ENCODE measurements at regions not wholly inside any gene's neighbourhood (a gene's known extent, or its start where the extent isn't known, plus 50 kb on each side); places are given as distances from the start of the nearest gene placed in this dataset.

- no peak for DNase-seq
- no peaks in the 10 kb centered on the region for H3K9me3 Mint-ChIP-seq
- H3K36me3 Mint-ChIP-seq (ENCODE audit: insufficient read depth in 2 of 2): no peaks in the 10 kb centered on the region
- H3K4me1 Mint-ChIP-seq (ENCODE audit: low read depth): no peaks in the 10 kb centered on the region
- ATAC-seq (replicated peaks in 1 of 2): no peak
- H3K27me3 Mint-ChIP-seq (ENCODE audit: low read depth): peaks cover 4% of the 10 kb centered on the region
- no peak overlapping the region for H3K4me3 Mint-ChIP-seq
- H3K27ac Mint-ChIP-seq: no peak overlapping the region
These were observed 128.8 kb downstream of the PAPOLA start for GRCh38 chr14:96631030-96631429.

- no peak for DNase-seq
- H3K4me3 Mint-ChIP-seq: no peak overlapping the region
- no peaks in the 10 kb centered on the region for H3K36me3 Mint-ChIP-seq (ENCODE audit: insufficient read depth in 2 of 2)
- H3K27me3 Mint-ChIP-seq (ENCODE audit: low read depth): no peaks in the 10 kb centered on the region
- H3K27ac Mint-ChIP-seq: no peak overlapping the region
- no peaks in the 10 kb centered on the region for H3K9me3 Mint-ChIP-seq
- no peak for ATAC-seq (replicated peaks in 1 of 2)
- H3K4me1 Mint-ChIP-seq (ENCODE audit: low read depth): no peaks in the 10 kb centered on the region
These were observed 129.6 kb downstream of the PAPOLA start for GRCh38 chr14:96631621-96632362.

- no peak for DNase-seq
- Mint-ChIP-seq H3K4me1 (ENCODE audit: low read depth) (no peaks in the 10 kb centered on the region), H3K9me3 (no peaks in the 10 kb centered on the region)
These were observed 130.2 kb downstream of the PAPOLA start for GRCh38 chr14:96632363-96632758.

GRCh38 chr14:96633096-96633495 is 130.9 kb downstream of the PAPOLA start:
- ATAC-seq (replicated peaks in 1 of 2) (no peak), DNase-seq (no peak)
- no peaks in the 10 kb centered on the region for H3K27me3 Mint-ChIP-seq (ENCODE audit: low read depth)
- no peaks in the 10 kb centered on the region for H3K4me1 Mint-ChIP-seq (ENCODE audit: low read depth)
- no peaks in the 10 kb centered on the region for H3K9me3 Mint-ChIP-seq
- no peaks in the 10 kb centered on the region for H3K36me3 Mint-ChIP-seq (ENCODE audit: insufficient read depth in 2 of 2)
- no peak overlapping the region for H3K27ac Mint-ChIP-seq
- H3K4me3 Mint-ChIP-seq: no peak overlapping the region

More at GRCh38 chr14:96632363-96632758, 130.2 kb downstream of the PAPOLA start:
- H3K36me3 Mint-ChIP-seq (ENCODE audit: insufficient read depth in 2 of 2): no peaks in the 10 kb centered on the region
- no peaks in the 10 kb centered on the region for H3K27me3 Mint-ChIP-seq (ENCODE audit: low read depth)
- H3K27ac Mint-ChIP-seq: no peak overlapping the region
- no peak overlapping the region for H3K4me3 Mint-ChIP-seq
- no peak for ATAC-seq (replicated peaks in 1 of 2)

GRCh38 chr14:96634481-96634880 is 132.3 kb downstream of the PAPOLA start:
- DNase-seq (no peak), ATAC-seq (replicated peaks in 1 of 2) (no peak)
- Mint-ChIP-seq H3K4me1 (ENCODE audit: low read depth) (no peaks in the 10 kb centered on the region), H3K36me3 (ENCODE audit: insufficient read depth in 2 of 2) (no peaks in the 10 kb centered on the region), H3K27me3 (ENCODE audit: low read depth) (no peaks in the 10 kb centered on the region), H3K27ac (no peak overlapping the region), H3K4me3 (no peak overlapping the region), H3K9me3 (no peaks in the 10 kb centered on the region)

- Mint-ChIP-seq H3K4me3 (no peak overlapping the region), H3K27me3 (ENCODE audit: low read depth) (no peaks in the 10 kb centered on the region), H3K27ac (no peak overlapping the region), H3K9me3 (no peaks in the 10 kb centered on the region), H3K36me3 (ENCODE audit: insufficient read depth in 2 of 2) (no peaks in the 10 kb centered on the region), H3K4me1 (ENCODE audit: low read depth) (no peaks in the 10 kb centered on the region)
- no peak for ATAC-seq (replicated peaks in 1 of 2)
- DNase-seq: no peak
These were observed 132.7 kb downstream of the PAPOLA start for GRCh38 chr14:96634896-96635295.

- no peak overlapping the region for H3K4me3 Mint-ChIP-seq
- H3K27ac Mint-ChIP-seq: no peak overlapping the region
- no peaks in the 10 kb centered on the region for H3K9me3 Mint-ChIP-seq
- no peaks in the 10 kb centered on the region for H3K27me3 Mint-ChIP-seq (ENCODE audit: low read depth)
- ATAC-seq (replicated peaks in 1 of 2) (no peak), DNase-seq (no peak)
- H3K4me1 Mint-ChIP-seq (ENCODE audit: low read depth): no peaks in the 10 kb centered on the region
- H3K36me3 Mint-ChIP-seq (ENCODE audit: insufficient read depth in 2 of 2): no peaks in the 10 kb centered on the region
These were observed 133.7 kb downstream of the PAPOLA start for GRCh38 chr14:96635850-96636249.

GRCh38 chr14:96637521-96637920 is 135.3 kb downstream of the PAPOLA start:
- Mint-ChIP-seq H3K9me3 (no peaks in the 10 kb centered on the region), H3K36me3 (ENCODE audit: insufficient read depth in 2 of 2) (no peaks in the 10 kb centered on the region), H3K4me1 (ENCODE audit: low read depth) (no peaks in the 10 kb centered on the region), H3K27me3 (ENCODE audit: low read depth) (no peaks in the 10 kb centered on the region), H3K27ac (no peak overlapping the region), H3K4me3 (no peak overlapping the region)
- ATAC-seq (replicated peaks in 1 of 2): no peak
- DNase-seq: no peak

GRCh38 chr14:96638041-96638855 is 136.1 kb downstream of the PAPOLA start:
- H3K4me3 Mint-ChIP-seq: no peak overlapping the region
- no peaks in the 10 kb centered on the region for H3K4me1 Mint-ChIP-seq (ENCODE audit: low read depth)
- ATAC-seq (replicated peaks in 1 of 2): no peak
- no peaks in the 10 kb centered on the region for H3K9me3 Mint-ChIP-seq
- no peaks in the 10 kb centered on the region for H3K27me3 Mint-ChIP-seq (ENCODE audit: low read depth)
- no peaks in the 10 kb centered on the region for H3K36me3 Mint-ChIP-seq (ENCODE audit: insufficient read depth in 2 of 2)
- H3K27ac Mint-ChIP-seq: no peak overlapping the region
- no peak for DNase-seq

GRCh38 chr14:96639550-96639949 is 137.4 kb downstream of the PAPOLA start:
- Mint-ChIP-seq H3K27me3 (ENCODE audit: low read depth) (no peaks in the 10 kb centered on the region), H3K27ac (no peak overlapping the region), H3K4me3 (no peak overlapping the region), H3K4me1 (ENCODE audit: low read depth) (no peaks in the 10 kb centered on the region), H3K36me3 (ENCODE audit: insufficient read depth in 2 of 2) (no peaks in the 10 kb centered on the region), H3K9me3 (no peaks in the 10 kb centered on the region)
- ATAC-seq (replicated peaks in 1 of 2) (no peak), DNase-seq (no peak)

- peaks cover 9% of the 10 kb centered on the region for H3K27me3 Mint-ChIP-seq (ENCODE audit: low read depth)
- H3K9me3 Mint-ChIP-seq: peaks cover 4 to 9% of the 10 kb centered on the region in 2 donors
- no peaks in the 10 kb centered on the region for H3K4me1 Mint-ChIP-seq (ENCODE audit: low read depth)
- DNase-seq (no peak), ATAC-seq (replicated peaks in 1 of 2) (no peak)
- peaks cover 2 to 4% of the 10 kb centered on the region in 2 donors for H3K36me3 Mint-ChIP-seq (ENCODE audit: insufficient read depth in 2 of 2)
- no peak overlapping the region for H3K4me3 Mint-ChIP-seq
- no peak overlapping the region for H3K27ac Mint-ChIP-seq
These were observed 146.5 kb downstream of the PAPOLA start for GRCh38 chr14:96648506-96649326.

- H3K27me3 Mint-ChIP-seq (ENCODE audit: low read depth): peaks cover 9% of the 10 kb centered on the region
- H3K4me1 Mint-ChIP-seq (ENCODE audit: low read depth): no peaks in the 10 kb centered on the region
- H3K9me3 Mint-ChIP-seq: peaks cover 4 to 9% of the 10 kb centered on the region in 2 donors
- no peak for ATAC-seq (replicated peaks in 1 of 2)
- no peak for DNase-seq
- H3K27ac Mint-ChIP-seq: no peak overlapping the region
- H3K36me3 Mint-ChIP-seq (ENCODE audit: insufficient read depth in 2 of 2): peaks cover 2 to 4% of the 10 kb centered on the region in 2 donors
- H3K4me3 Mint-ChIP-seq: no peak overlapping the region
These were observed 147.1 kb downstream of the PAPOLA start for GRCh38 chr14:96649327-96649601.

GRCh38 chr14:96653597-96653996 is 143.6 kb upstream of the VRK1 start:
- Mint-ChIP-seq H3K27ac (no peak overlapping the region), H3K27me3 (ENCODE audit: low read depth) (peaks cover 20% of the 10 kb centered on the region), H3K4me3 (no peak overlapping the region), H3K4me1 (ENCODE audit: low read depth) (no peaks in the 10 kb centered on the region), H3K9me3 (no peaks in the 10 kb centered on the region), H3K36me3 (ENCODE audit: insufficient read depth in 2 of 2) (peaks cover 0 to 3% of the 10 kb centered on the region in 2 donors)
- ATAC-seq (replicated peaks in 1 of 2): no peak
- no peak for DNase-seq
